Endodermal cell (in vitro differentiated cells): ENCODE measurements at regions not wholly inside any gene's neighbourhood (a gene's known extent, or its start where the extent isn't known, plus 50 kb on each side); places are given as distances from the start of the nearest gene placed in this dataset.

Experiments used
- DNase-seq: peaks from one replicate; pipeline ENCODE4 v3.0.0-alpha.2; 2017
- H3K27ac ChIP-seq: 2 replicates; pipeline ENCODE4 v1.5.1; 2013; ENCODE audit warnings: mild to moderate bottlenecking, low read depth, low read length, moderate library complexity
- H3K27me3 ChIP-seq: 2 replicates; pipeline ENCODE4 v1.6.1; 2013; ENCODE audit warnings: mild to moderate bottlenecking, low read length, moderate library complexity; ENCODE audit not compliant: insufficient read depth, control insufficient read depth, poor library complexity, severe bottlenecking
- H3K36me3 ChIP-seq: 2 replicates; pipeline ENCODE4 v1.7.0; 2013; ENCODE audit warnings: mild to moderate bottlenecking, low read length, moderate library complexity; ENCODE audit not compliant: control insufficient read depth, insufficient read depth
- H3K4me1 ChIP-seq: one replicate; pipeline ENCODE4 v1.7.0; 2013; ENCODE audit warnings: low read length; ENCODE audit not compliant: control insufficient read depth, insufficient read depth
- H3K4me3 ChIP-seq: 2 replicates; pipeline ENCODE4 v1.5.1; 2013; ENCODE audit warnings: mild to moderate bottlenecking, low read length, moderate library complexity
- H3K9ac ChIP-seq: 2 replicates; pipeline ENCODE4 v1.6.1; 2013; ENCODE audit warnings: mild to moderate bottlenecking, low read length, moderate library complexity; ENCODE audit not compliant: poor library complexity, severe bottlenecking; ENCODE audit errors: extremely low read depth
- H3K9me3 ChIP-seq: 2 replicates; pipeline ENCODE4 v1.6.1; 2013; ENCODE audit warnings: mild to moderate bottlenecking, low read length, moderate library complexity; ENCODE audit not compliant: control insufficient read depth
- H3K27ac Mint-ChIP-seq: 2 replicates; pipeline ENCODE4 v1.8.0; 2020; ENCODE audit warnings: mixed read lengths
- H3K27me3 Mint-ChIP-seq: 2 replicates; pipeline ENCODE4 v1.8.0; 2021; ENCODE audit warnings: mild to moderate bottlenecking, mixed read lengths; ENCODE audit not compliant: insufficient read depth
- H3K36me3 Mint-ChIP-seq: 2 replicates; pipeline ENCODE4 v1.8.0; 2020; ENCODE audit warnings: low read depth, mixed read lengths
- H3K4me1 Mint-ChIP-seq: 2 replicates; pipeline ENCODE4 v1.8.0; 2020; ENCODE audit warnings: mixed read lengths
- H3K4me3 Mint-ChIP-seq: 2 replicates; pipeline ENCODE4 v1.8.0; 2020; ENCODE audit warnings: mild to moderate bottlenecking, moderate library complexity, mixed read lengths
- H3K9me3 Mint-ChIP-seq: 2 replicates; pipeline ENCODE4 v1.8.0; 2020; ENCODE audit warnings: mild to moderate bottlenecking, mixed read lengths
- WGBS, 2 experiments: methylation state at CpG; one replicate each; pipeline versions ENCODE4 v1.1.5 to v1.1.7; 2013; ENCODE audit warnings: missing lambda C conversion rate in 2 of 2, mixed read lengths in 1 of 2; ENCODE audit not compliant: insufficient coverage in 1 of 2, insufficient read length in 1 of 2; 5-methylcytosine and 5-hydroxymethylcytosine counted together
- TF ChIP-seq, protein P1 (sequence below): fragments of 200-600 bp; sonication (generic); conservative IDR thresholded peaks from 2 replicates; pipeline ENCODE4 v1.5.0; 2021; ENCODE audit warnings: antibody characterized with exemption, mild to moderate bottlenecking

DNA sequence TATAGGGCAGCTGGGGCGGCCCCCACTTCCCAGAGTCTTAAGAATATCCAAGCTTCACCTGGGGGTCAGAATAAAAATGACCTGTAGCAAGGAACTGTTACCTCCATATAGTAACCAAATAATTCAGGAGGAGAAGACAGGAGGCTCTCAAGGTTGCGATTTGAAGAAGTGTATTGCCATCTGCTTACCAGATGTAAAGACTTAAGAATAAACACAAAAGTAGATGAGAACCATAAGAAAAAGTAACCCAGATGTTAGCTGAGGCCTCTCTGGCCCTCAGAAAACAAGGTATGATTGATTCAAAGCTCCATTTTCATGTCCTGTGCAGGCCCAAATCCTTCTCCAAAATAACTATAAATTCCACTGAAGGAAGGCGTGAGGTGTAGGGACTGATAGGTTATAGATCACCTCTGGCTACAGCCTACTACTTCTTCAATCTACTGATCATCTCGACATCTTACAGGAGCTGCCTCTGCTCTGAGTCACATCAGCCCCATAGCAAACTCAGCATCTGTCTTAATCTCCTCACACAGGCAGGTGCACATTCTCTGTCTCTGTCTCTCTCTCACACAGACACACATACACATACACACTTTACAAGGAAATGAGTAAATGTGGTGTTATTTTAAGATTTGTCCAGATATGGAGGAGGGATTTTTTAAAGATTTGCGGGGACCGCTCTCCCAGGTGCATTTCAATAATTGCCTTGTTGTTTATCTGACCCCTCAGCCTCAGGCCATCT is 193.9 kb upstream of the EDNRA start:
- no peak overlapping the region for H3K27ac Mint-ChIP-seq
- WGBS, 2 experiments: 97 to 100% methylated on average over 4 to 6 of the region's 6 CpGs
- no peaks in the 10 kb centered on the region for H3K4me1 Mint-ChIP-seq
- Histone ChIP-seq H3K4me3 (no peak overlapping the region), H3K9me3 (peaks cover 20% of the 10 kb centered on the region), H3K4me1 (no peaks in the 10 kb centered on the region), H3K27me3 (no peaks in the 10 kb centered on the region), H3K27ac (no peak overlapping the region), H3K9ac (no peak overlapping the region), H3K36me3 (no peaks in the 10 kb centered on the region)
- H3K9me3 Mint-ChIP-seq: peaks cover 1% of the 10 kb centered on the region
- no peak for DNase-seq
- H3K4me3 Mint-ChIP-seq: no peak overlapping the region
- TF ChIP-seq, protein P1, sequence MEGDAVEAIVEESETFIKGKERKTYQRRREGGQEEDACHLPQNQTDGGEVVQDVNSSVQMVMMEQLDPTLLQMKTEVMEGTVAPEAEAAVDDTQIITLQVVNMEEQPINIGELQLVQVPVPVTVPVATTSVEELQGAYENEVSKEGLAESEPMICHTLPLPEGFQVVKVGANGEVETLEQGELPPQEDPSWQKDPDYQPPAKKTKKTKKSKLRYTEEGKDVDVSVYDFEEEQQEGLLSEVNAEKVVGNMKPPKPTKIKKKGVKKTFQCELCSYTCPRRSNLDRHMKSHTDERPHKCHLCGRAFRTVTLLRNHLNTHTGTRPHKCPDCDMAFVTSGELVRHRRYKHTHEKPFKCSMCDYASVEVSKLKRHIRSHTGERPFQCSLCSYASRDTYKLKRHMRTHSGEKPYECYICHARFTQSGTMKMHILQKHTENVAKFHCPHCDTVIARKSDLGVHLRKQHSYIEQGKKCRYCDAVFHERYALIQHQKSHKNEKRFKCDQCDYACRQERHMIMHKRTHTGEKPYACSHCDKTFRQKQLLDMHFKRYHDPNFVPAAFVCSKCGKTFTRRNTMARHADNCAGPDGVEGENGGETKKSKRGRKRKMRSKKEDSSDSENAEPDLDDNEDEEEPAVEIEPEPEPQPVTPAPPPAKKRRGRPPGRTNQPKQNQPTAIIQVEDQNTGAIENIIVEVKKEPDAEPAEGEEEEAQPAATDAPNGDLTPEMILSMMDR: no peak
- H3K27me3 Mint-ChIP-seq: no peaks in the 10 kb centered on the region
- no peaks in the 10 kb centered on the region for H3K36me3 Mint-ChIP-seq

DNA sequence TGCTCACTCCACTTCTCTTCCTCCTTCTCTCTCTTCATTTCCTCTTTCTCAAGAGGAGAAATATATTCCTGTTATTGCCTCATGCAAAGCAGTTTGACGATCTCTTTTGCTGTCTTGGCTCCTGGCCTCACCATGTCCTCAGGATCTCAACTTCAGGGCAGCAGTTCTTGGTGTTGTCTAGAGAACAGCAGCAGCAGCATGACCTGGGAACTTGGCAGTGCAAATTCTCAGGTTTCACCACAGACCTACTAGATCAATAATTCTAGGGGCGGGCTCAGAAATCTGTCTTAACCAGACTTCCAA is 193.4 kb upstream of the EDNRA start:
- Histone ChIP-seq H3K9ac (no peak overlapping the region), H3K36me3 (no peaks in the 10 kb centered on the region), H3K4me3 (no peak overlapping the region), H3K27ac (no peak overlapping the region), H3K9me3 (peaks cover 19% of the 10 kb centered on the region), H3K4me1 (no peaks in the 10 kb centered on the region), H3K27me3 (no peaks in the 10 kb centered on the region)
- no peak overlapping the region for H3K27ac Mint-ChIP-seq
- 67 to 82% methylated on average over 2 of the region's 2 CpGs for WGBS, 2 experiments
- no peak for DNase-seq
- no peaks in the 10 kb centered on the region for H3K4me1 Mint-ChIP-seq
- H3K4me3 Mint-ChIP-seq: no peak overlapping the region
- H3K36me3 Mint-ChIP-seq: no peaks in the 10 kb centered on the region
- no peaks in the 10 kb centered on the region for H3K27me3 Mint-ChIP-seq
- peaks cover 3% of the 10 kb centered on the region for H3K9me3 Mint-ChIP-seq
- TF ChIP-seq, protein P1: no peak

DNA sequence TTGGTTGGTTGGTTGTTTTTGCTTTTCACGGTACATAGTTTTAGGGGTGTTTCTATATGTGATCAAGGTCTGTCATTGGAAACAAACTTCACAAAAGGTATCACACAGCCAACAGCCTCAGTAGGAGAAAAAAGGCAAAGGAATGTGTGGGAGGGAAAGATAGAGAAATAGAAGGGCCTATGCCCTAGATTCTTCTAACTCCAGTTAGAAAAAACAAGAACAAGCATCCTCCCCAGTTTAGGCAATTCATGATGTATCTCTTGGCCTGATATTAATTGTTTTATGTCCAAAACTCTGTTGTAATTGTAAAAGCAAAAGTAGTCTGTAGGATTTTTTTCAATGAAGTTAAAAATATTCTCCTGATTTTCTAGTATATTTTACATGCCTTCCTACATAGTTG is 192.4 kb upstream of the EDNRA start:
- H3K27me3 Mint-ChIP-seq: no peaks in the 10 kb centered on the region

More for the DNA sequence above, 192.4 kb upstream of the EDNRA start:
- H3K27ac Mint-ChIP-seq: no peak overlapping the region
- peaks cover 7% of the 10 kb centered on the region for H3K9me3 Mint-ChIP-seq
- Histone ChIP-seq H3K4me3 (no peak overlapping the region), H3K4me1 (no peaks in the 10 kb centered on the region), H3K27ac (no peak overlapping the region), H3K9me3 (peaks cover 12% of the 10 kb centered on the region), H3K27me3 (no peaks in the 10 kb centered on the region), H3K36me3 (no peaks in the 10 kb centered on the region), H3K9ac (no peak overlapping the region)
- no peak for DNase-seq
- H3K4me3 Mint-ChIP-seq: no peak overlapping the region
- 100% methylated on average over 1 of the region's 1 CpG; no CpG with 5 or more reads in 1 of the 2 experiments for WGBS, 2 experiments
- peaks cover 3% of the 10 kb centered on the region for H3K4me1 Mint-ChIP-seq
- no peaks in the 10 kb centered on the region for H3K36me3 Mint-ChIP-seq
- TF ChIP-seq, protein P1: no peak
